HG03025 (cell line): ENCODE measurements at regions not wholly inside any gene's neighbourhood (a gene's known extent, or its start where the extent isn't known, plus 50 kb on each side); places are given as distances from the start of the nearest gene placed in this dataset.
"Not testable (repeated sequence)": the region's sequence is repeated elsewhere in the genome, so short reads cannot be mapped to it uniquely, and the experiment has no call there.

Source experiments
- ATAC-seq: cut with Tn5 transposase; IDR thresholded peaks from one replicate; pipeline ENCODE4 v1.9.1; 2021; ENCODE audit warnings: mild to moderate bottlenecking, moderate library complexity; ENCODE audit not compliant: unreplicated experiment, low FRiP score

DNA sequence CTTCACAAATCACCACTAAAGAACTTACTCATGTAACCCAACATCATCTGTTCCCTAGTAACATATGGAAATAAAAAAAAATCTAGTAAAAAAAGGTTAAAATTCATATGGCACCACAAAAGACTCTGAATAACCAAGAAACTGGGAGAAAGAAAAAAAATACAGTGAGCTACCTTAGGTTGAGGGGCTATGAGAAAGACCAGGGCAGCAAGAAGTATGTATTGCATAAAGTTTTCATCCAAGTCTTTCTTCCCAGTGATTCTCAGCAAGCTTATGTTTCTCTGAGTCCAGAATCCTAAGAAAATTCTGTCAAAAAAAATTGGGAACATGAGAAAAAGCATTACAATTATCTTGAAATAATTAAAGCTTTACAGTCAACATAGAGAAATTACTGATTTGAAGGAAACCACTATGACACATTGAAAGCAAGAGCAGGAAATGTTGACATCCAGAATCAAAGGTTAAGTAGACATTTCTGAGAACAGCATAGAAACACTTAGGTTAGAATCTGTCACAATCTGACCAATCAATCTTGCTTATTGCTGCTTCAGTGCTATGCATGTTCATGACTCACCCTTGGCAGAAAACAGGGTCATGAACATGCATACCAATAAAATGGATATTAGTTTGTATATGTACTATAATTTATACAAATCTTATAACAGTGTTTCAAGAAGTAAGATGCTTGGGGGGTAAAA, 494.0 kb upstream of the POT1 start:
- no peak for ATAC-seq

DNA sequence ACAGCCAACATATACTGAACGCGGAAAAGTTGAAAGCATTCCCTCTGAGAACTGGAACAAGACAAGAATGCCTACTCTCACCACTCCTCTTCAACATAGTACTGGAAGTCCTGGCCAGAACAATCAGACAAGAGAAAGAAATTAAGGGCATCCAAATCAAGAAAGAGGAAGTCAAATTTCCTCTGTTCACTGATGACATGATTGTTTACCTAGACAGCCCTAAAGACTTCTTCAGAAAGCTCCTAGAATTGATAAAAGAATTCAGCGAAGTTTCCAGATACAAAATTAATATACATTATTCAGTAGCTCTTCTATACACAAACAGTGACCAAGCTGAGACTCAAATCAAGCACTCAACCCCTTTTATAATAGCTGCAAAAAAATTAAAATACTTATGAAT, 491.8 kb upstream of the POT1 start:
- ATAC-seq = not testable (repeated sequence)

DNA sequence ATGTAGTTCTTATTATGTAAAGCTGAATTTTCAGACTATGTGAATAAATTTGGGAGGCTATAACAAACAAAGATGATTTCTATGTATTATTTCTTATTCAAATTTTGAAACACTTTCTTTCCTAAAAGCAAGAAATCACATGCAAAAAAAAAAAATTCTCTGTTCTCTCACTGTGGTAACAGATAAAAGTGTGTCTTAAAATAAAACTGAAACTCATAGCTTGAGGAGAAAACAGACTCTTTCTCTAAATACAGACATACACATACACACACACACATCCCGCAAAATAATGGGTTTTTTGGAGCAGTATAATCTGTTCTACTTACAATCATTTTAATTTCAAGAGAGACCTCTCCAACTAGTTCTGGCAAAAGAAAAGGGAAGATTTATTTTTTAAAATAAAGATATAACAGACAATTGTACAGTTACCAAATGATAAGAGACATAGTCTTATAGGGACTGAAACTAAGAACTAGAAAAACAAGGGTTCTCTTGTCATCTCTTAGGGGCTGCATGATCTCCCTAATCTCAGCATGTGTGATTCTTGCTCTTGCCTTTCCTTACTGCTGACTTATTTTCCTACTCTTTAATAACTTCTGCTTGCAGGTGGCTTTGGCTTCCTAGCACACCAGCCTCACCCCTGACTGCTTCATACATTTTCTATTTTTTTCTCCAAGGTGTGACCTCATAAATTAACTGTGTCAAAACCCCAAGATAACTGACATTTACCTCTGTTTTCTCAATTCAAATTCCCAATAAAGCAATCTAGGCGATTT, 483.5 kb upstream of the POT1 start:
- peak; percentile 82 for ATAC-seq

GRCh38 chr7:125409921-125410320, 480.3 kb upstream of the POT1 start:
- ATAC-seq = no peak

- ATAC-seq = no peak
Measured at GRCh38 chr7:125406111-125406510, 476.5 kb upstream of the POT1 start.

- no peak for ATAC-seq
Measured at GRCh38 chr7:125399408-125399807, 469.8 kb upstream of the POT1 start.

GRCh38 chr7:125396466-125397151, 467.0 kb upstream of the POT1 start:
- no peak for ATAC-seq

DNA sequence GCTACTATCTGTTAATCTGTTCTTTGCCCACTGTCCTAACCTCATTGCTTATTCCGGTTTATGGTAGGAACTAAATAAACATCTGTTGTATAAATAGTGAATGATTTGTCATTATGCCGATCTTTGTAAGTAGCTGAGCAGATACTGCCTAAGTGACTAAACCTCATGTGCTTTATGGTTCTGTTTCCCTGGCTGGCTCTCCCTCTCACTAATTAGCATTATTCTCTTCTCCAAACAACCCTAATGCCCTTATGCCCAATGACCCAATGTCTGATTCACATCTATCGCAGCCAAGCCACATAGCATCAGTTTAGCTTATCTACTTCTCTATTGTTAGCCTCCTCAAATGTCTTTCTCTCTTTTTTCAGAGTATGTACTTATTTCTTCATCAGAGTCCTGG, 462.3 kb upstream of the POT1 start:
- ATAC-seq = no peak

DNA sequence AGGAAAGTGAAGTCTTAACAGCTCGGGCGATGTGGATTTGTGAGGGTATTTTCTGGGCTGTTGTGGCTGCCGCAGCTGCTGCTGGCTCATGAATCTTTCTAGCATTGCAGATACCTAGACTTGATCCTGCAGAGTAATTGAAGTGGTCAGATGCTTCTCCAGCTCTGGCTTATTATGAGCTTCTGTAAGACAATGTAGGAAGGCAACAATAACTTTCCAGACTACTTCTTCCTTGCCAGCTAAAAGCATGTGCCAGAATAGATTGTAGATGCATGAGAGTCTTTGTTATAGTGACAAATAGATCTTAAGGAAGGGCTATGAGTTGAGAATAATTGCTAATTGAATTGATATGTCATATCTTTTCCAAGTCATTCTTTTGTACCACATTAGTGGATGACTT, 461.4 kb upstream of the POT1 start:
- no peak for ATAC-seq

GRCh38 chr7:125386211-125386610, 456.6 kb upstream of the POT1 start:
- no peak for ATAC-seq

GRCh38 chr7:125383324-125383723, 453.7 kb upstream of the POT1 start:
- ATAC-seq = no peak

- no peak for ATAC-seq
Measured at GRCh38 chr7:125382401-125382800, 452.8 kb upstream of the POT1 start.

GRCh38 chr7:125375942-125376341, 446.3 kb upstream of the POT1 start:
- ATAC-seq = no peak

GRCh38 chr7:125370502-125370901, 440.9 kb upstream of the POT1 start:
- no peak for ATAC-seq

GRCh38 chr7:125363873-125364272, 434.2 kb upstream of the POT1 start:
- ATAC-seq = no peak

DNA sequence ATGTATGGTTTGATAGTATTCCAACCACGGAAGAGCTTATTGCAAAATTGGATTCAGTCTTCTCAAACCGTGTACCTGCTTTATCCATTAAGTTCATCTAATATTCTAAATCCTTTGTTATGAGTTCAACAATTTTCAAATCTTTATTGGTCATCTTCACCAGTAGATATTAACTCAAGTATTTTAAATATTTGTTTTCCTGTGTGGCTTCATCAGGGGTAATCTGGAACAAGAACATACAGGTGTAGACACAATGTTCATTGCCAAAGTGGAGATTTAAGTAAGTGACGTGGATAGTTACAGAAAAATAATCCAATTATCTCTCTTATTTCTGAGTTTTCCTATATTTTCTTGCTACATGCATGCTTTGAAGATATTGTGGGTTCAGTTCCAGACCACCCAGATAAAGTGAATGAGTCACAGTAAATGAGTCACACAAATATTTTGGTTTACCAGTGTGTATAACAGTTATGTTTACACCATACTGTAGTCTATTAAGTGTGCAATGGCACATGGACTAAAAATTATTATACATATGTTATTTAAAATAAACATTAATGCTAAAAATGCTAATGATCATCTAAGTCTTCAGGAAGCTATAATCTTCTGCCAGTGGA, 429.0 kb upstream of the POT1 start:
- ATAC-seq = no peak

- no peak for ATAC-seq
Measured at GRCh38 chr7:125357676-125358455, 428.2 kb upstream of the POT1 start.

GRCh38 chr7:125355899-125356298, 426.3 kb upstream of the POT1 start:
- ATAC-seq = peak; percentile 67

- no peak for ATAC-seq
Measured at GRCh38 chr7:125347269-125347668, 417.6 kb upstream of the POT1 start.

DNA sequence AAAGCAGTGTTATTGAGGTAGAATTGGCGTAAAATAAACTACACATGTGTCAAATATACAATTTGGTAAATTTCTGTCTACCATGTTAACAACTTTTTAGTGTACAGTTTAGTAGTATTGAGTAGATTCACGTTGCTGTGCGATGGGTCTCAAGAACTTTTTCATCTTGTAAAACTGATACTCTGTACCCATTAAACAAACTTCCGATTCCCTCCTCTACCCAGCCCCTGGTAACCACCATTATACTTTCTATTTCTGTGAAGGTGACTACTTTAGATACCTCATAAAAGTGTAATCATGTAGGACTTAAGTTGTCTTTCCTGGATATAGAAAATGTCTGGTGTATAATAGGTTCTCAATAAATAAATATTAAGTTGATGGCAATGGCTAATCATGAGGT, 408.5 kb upstream of the POT1 start:
- no peak for ATAC-seq
